ENCODE measurements at regions not wholly inside any gene's neighbourhood (a gene's known extent, or its start where the extent isn't known, plus 50 kb on each side); places are given as distances from the start of the nearest gene placed in this dataset.
"Not testable (repeated sequence)": the region's sequence is repeated elsewhere in the genome, so short reads cannot be mapped to it uniquely, and the experiment has no call there.

GRCh38 chr6:106870824-106871717 is 103.5 kb downstream of the CD24 start:
- no peak overlapping the region for H3K4me3 ChIP-seq
- H3K9me3 ChIP-seq: peaks cover 44% of the 10 kb centered on the region
- no peaks in the 10 kb centered on the region for H4K20me1 ChIP-seq
- H3K9ac ChIP-seq: no peak overlapping the region
- H3K27ac ChIP-seq: no peak overlapping the region
- no peaks in the 10 kb centered on the region for H3K27me3 ChIP-seq
- no peaks in the 10 kb centered on the region for H3K36me3 ChIP-seq
- no peak for TF ChIP-seq Cebpa-rat (IDR thresholded peaks at IDR 0.05)
- no peaks in the 10 kb centered on the region for H3K4me1 ChIP-seq
- no peak overlapping the region for H3K4me2 ChIP-seq

DNA sequence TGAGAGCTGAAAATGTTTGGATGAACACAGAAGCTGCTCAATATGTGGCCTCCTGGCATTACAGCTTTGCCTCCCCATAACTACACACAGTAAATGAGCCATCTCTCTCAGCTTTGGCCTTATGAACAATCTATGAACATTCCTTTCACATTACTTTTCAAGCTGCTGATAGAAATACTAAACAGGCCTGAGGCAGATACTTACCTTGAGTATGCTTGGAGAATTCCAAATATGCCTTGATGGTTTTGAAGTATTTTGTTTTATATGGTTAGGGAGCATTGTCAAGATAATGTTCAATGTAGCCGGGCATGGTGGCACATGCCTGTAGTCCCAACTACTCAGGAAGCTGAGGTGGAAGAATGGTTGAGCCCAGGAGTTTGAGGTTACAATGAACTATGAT is 104.5 kb downstream of the CD24 start:
- TF ChIP-seq Cebpa-rat (IDR thresholded peaks at IDR 0.05): no peak
- no peak overlapping the region for H3K4me2 ChIP-seq

GRCh38 chr6:106869203-106869602 is 105.3 kb downstream of the CD24 start:
- Histone ChIP-seq H3K9me3 (peaks cover 44% of the 10 kb centered on the region), H3K36me3 (no peaks in the 10 kb centered on the region), H3K4me2 (no peak overlapping the region), H3K27ac (no peak overlapping the region), H3K27me3 (no peaks in the 10 kb centered on the region), H3K4me1 (no peaks in the 10 kb centered on the region), H4K20me1 (no peaks in the 10 kb centered on the region), H3K9ac (no peak overlapping the region), H3K4me3 (no peak overlapping the region)
- TF ChIP-seq Cebpa-rat (IDR thresholded peaks at IDR 0.05): no peak

More for the DNA sequence above, 104.5 kb downstream of the CD24 start:
- Histone ChIP-seq H3K27ac (no peak overlapping the region), H3K36me3 (no peaks in the 10 kb centered on the region), H3K9me3 (peaks cover 44% of the 10 kb centered on the region), H3K9ac (no peak overlapping the region), H4K20me1 (no peaks in the 10 kb centered on the region), H3K27me3 (no peaks in the 10 kb centered on the region), H3K4me3 (no peak overlapping the region), H3K4me1 (no peaks in the 10 kb centered on the region)

GRCh38 chr6:106866875-106867658 is 107.5 kb downstream of the CD24 start:
- H3K9ac ChIP-seq: no peak overlapping the region
- no peak overlapping the region for H3K4me3 ChIP-seq
- H3K36me3 ChIP-seq: 0 out of 2 replicates have a peak, but pooled peaks cover 5% of the 10 kb centered on the region
- no peaks in the 10 kb centered on the region for H4K20me1 ChIP-seq
- no peak for TF ChIP-seq Cebpa-rat (IDR thresholded peaks at IDR 0.05)
- H3K27ac ChIP-seq: no peak overlapping the region
- no peaks in the 10 kb centered on the region for H3K4me1 ChIP-seq
- H3K27me3 ChIP-seq: no peaks in the 10 kb centered on the region
- H3K9me3 ChIP-seq: peaks cover 59% of the 10 kb centered on the region
- no peak overlapping the region for H3K4me2 ChIP-seq

DNA sequence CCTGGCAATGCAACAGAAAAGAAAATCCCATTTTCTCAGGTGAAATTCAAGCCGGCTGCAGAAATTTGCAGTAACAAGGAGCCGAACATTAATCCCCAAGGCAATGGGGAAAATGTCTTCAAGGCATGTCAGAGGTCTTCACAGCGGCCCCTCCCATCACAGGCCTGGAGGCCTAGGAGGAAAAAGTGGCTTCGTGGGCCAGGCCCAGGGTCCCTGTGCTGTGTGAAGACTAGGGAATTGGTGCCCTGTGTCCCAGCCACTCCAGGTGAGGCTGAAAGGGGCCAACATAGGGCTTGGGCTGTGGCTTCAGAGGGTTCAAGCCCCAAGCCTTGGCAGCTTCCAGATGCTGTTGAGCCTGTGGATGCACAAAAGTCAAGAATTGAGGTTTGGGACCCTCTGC is 111.7 kb downstream of the CD24 start:
- Histone ChIP-seq H3K9ac (no peak overlapping the region), H4K20me1 (no peaks in the 10 kb centered on the region), H3K36me3 (0 out of 2 replicates have a peak, but pooled peaks cover 5% of the 10 kb centered on the region), H3K4me3 (no peak overlapping the region), H3K27me3 (no peaks in the 10 kb centered on the region), H3K4me2 (no peak overlapping the region), H3K27ac (no peak overlapping the region), H3K9me3 (peaks cover 86% of the 10 kb centered on the region), H3K4me1 (no peaks in the 10 kb centered on the region)
- TF ChIP-seq Cebpa-rat (IDR thresholded peaks at IDR 0.05): no peak

- Histone ChIP-seq H3K4me2 (no peak overlapping the region), H3K9me3 (peaks cover 75% of the 10 kb centered on the region), H3K4me1 (no peaks in the 10 kb centered on the region), H3K27me3 (no peaks in the 10 kb centered on the region), H4K20me1 (no peaks in the 10 kb centered on the region), H3K9ac (no peak overlapping the region), H3K4me3 (no peak overlapping the region), H3K27ac (no peak overlapping the region), H3K36me3 (0 out of 2 replicates have a peak, but pooled peaks cover 5% of the 10 kb centered on the region)
- no peak for TF ChIP-seq Cebpa-rat (IDR thresholded peaks at IDR 0.05)
Measured at GRCh38 chr6:106860940-106861339, 113.6 kb downstream of the CD24 start.

- Histone ChIP-seq H3K4me1 (no peaks in the 10 kb centered on the region), H3K9ac (no peak overlapping the region), H3K4me3 (no peak overlapping the region), H4K20me1 (no peaks in the 10 kb centered on the region), H3K4me2 (no peak overlapping the region), H3K27ac (no peak overlapping the region), H3K27me3 (no peaks in the 10 kb centered on the region), H3K36me3 (0 out of 2 replicates have a peak, but pooled peaks cover 5% of the 10 kb centered on the region), H3K9me3 (peaks cover 52% of the 10 kb centered on the region)
- no peak for TF ChIP-seq Cebpa-rat (IDR thresholded peaks at IDR 0.05)
Measured at GRCh38 chr6:106858653-106859092, 115.9 kb downstream of the CD24 start.

- H3K4me1 ChIP-seq: no peaks in the 10 kb centered on the region
- peaks cover 50% of the 10 kb centered on the region for H3K9me3 ChIP-seq
- H3K36me3 ChIP-seq: 0 out of 2 replicates have a peak, but pooled peaks cover 3% of the 10 kb centered on the region
- H4K20me1 ChIP-seq: no peaks in the 10 kb centered on the region
- no peak overlapping the region for H3K4me3 ChIP-seq
- no peak overlapping the region for H3K9ac ChIP-seq
- no peak overlapping the region for H3K4me2 ChIP-seq
- TF ChIP-seq Cebpa-rat (IDR thresholded peaks at IDR 0.05): no peak
- no peak overlapping the region for H3K27ac ChIP-seq
- H3K27me3 ChIP-seq: no peaks in the 10 kb centered on the region
Measured at GRCh38 chr6:106857771-106858652, 116.5 kb downstream of the CD24 start.

GRCh38 chr6:106857310-106857709 is 117.2 kb downstream of the CD24 start:
- not testable (repeated sequence) for H3K4me1 ChIP-seq, H3K27ac ChIP-seq, H3K27me3 ChIP-seq, H4K20me1 ChIP-seq, H3K9ac ChIP-seq, H3K36me3 ChIP-seq, H3K4me3 ChIP-seq, H3K4me2 ChIP-seq
- peaks cover 50% of the 10 kb centered on the region for H3K9me3 ChIP-seq

Data from BLaER1 (cell line).